GM12892 (cell line): ENCODE measurements at regions not wholly inside any gene's neighbourhood (a gene's known extent, or its start where the extent isn't known, plus 50 kb on each side); places are given as distances from the start of the nearest gene placed in this dataset.

Experiments
- POLR2A ChIP-seq: IDR thresholded peaks from 2 replicates; pipeline ENCODE4 v1.6.1; 2011; ENCODE audit warnings: low read depth, low read length, control low read depth
- POLR2AphosphoS5 ChIP-seq: IDR thresholded peaks from 2 replicates; pipeline ENCODE4 v1.6.1; 2011; ENCODE audit warnings: low read depth, low read length, control low read depth
- TAF1 ChIP-seq: IDR thresholded peaks from 2 replicates; pipeline ENCODE4 v1.6.1; 2011; ENCODE audit warnings: low read depth, mild to moderate bottlenecking, control low read depth, low read length, borderline replicate concordance

- TF ChIP-seq POLR2A (no peak), POLR2AphosphoS5 (no peak), TAF1 (no peak)
These were observed 52.1 kb upstream of the COPS8 start for GRCh38 chr2:237033536-237034060.
